ENCODE measurements at regions not wholly inside any gene's neighbourhood (a gene's known extent, or its start where the extent isn't known, plus 50 kb on each side); places are given as distances from the start of the nearest gene placed in this dataset.

DNA sequence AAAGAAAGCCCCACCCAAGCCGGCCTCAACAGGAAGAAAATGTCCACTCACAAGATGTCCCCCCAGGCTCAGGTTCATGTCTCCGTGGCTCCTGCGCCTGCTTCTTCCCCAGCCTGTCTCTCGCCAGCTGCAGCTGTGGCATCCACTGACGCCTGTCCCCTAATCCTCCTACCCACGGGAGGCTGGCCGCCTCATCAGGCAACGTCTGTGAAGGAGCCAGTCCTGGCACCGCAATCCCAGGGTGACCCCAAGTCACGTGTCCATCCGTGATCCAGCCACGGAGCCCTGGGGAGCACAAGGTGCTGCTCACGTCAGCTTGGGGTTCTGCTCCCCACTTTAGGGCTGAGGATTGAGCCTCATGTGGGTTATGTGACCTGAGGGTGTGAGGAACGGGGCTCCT is 640.3 kb downstream of the CDH26 start:
- intact Hi-C loops (cut with DNase I), result no loop called here
- H3K4me3 ChIP-seq, result no peak overlapping the region
- DNase-seq (no peak), ATAC-seq (no peak)
- 89 to 91% methylated on average over 14 of the region's 14 CpGs for WGBS, 2 donors
- no peaks in the 10 kb centered on the region for H3K36me3 ChIP-seq
- no peaks in the 10 kb centered on the region for H3K4me1 ChIP-seq
- H3K9me3 ChIP-seq, result no peaks in the 10 kb centered on the region
- no peak overlapping the region for H3K27ac ChIP-seq
- H3K27me3 ChIP-seq, result peaks cover 0 to 8% (median 0%) of the 10 kb centered on the region in 7 donors
- TF ChIP-seq, protein P1, sequence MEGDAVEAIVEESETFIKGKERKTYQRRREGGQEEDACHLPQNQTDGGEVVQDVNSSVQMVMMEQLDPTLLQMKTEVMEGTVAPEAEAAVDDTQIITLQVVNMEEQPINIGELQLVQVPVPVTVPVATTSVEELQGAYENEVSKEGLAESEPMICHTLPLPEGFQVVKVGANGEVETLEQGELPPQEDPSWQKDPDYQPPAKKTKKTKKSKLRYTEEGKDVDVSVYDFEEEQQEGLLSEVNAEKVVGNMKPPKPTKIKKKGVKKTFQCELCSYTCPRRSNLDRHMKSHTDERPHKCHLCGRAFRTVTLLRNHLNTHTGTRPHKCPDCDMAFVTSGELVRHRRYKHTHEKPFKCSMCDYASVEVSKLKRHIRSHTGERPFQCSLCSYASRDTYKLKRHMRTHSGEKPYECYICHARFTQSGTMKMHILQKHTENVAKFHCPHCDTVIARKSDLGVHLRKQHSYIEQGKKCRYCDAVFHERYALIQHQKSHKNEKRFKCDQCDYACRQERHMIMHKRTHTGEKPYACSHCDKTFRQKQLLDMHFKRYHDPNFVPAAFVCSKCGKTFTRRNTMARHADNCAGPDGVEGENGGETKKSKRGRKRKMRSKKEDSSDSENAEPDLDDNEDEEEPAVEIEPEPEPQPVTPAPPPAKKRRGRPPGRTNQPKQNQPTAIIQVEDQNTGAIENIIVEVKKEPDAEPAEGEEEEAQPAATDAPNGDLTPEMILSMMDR (IDR thresholded peaks at IDR 0.05), result no peak

DNA sequence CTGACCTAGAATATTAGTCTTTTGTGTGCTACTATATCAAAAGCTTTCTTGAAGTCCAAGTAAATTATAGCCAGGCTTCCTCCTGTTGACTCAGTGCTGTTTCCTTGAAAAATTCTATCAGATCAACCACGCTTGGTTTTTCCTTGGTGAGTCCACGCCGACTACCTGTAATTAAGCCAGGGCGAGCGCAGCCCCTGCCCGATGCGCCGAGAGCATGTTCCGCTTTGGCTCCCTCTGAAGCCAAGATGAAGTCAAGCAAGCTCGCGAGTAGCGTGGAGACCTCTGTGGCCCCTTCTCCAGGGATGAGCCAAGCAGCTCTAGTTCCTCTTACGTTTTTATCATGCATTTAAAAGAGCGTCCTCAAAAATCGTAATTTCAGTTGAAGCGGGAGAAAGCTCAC is 641.2 kb downstream of the CDH26 start:
- 91 to 96% methylated on average over 16 of the region's 16 CpGs for WGBS, 2 donors
- Histone ChIP-seq H3K4me1 (no peaks in the 10 kb centered on the region), H3K4me3 (no peak overlapping the region), H3K27me3 (peaks cover 0 to 8% (median 0%) of the 10 kb centered on the region in 7 donors), H3K36me3 (no peaks in the 10 kb centered on the region), H3K27ac (no peak overlapping the region), H3K9me3 (no peaks in the 10 kb centered on the region)
- intact Hi-C loops (cut with DNase I), result loop anchor here in 1 of 10 donors (1.0 kb wide), 1 partner anchor 41 kb away; no protein-coding TSS in a partner anchor
- ATAC-seq (no peak), DNase-seq (no peak)
- TF ChIP-seq, protein P1 (IDR thresholded peaks at IDR 0.05), result no peak

DNA sequence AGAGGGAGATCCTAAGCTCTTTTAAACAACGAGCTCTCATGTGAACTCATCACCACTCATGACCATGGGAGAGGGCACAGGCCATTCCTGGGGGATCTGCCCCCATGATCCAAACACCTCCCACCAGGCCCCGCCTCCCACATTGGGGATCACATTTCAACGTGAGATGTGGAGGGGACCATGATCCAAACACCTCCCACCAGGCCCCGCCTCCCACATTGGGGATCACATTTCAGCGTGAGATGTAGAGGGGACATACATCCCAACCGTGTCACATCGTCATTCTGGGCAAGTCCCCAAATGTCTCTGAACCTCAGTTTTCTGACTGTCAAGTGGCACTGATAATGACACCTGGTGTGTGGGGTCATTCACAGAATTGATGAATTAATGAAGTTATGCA is 641.8 kb downstream of the CDH26 start:
- intact Hi-C loops (cut with DNase I), result no loop called here

DNA sequence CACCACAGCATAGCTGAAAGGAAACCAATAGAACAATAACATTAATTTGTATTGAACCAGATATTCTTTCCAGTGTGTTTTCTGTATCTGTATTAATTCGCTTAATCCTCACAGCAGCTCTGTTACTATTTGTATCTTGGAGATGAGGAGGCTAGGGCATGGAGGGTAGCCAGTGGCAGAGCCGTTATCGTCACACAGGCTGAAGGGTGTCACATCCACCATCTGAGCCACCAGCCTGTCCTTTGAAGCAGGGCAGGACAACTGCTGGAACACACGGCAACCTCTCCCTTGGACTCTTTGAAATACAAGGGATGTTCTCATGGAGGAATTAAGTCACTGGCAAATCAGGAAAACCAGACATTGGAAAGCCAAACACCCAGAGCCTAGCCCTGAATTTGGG is 628.0 kb upstream of the CDH4 start:
- Histone ChIP-seq H3K4me1 (no peaks in the 10 kb centered on the region), H3K27ac (no peak overlapping the region), H3K36me3 (no peaks in the 10 kb centered on the region), H3K4me3 (no peak overlapping the region), H3K27me3 (peaks cover 0 to 32% (median 3%) of the 10 kb centered on the region in 7 donors), H3K9me3 (no peaks in the 10 kb centered on the region)
- DNase-seq (no peak), ATAC-seq (peak in 3 of 8 donors; percentile 57 to 77 (median 69))
- intact Hi-C loops (cut with DNase I), result no loop called here
- TF ChIP-seq, protein P1 (IDR thresholded peaks at IDR 0.05), result no peak
- WGBS, 2 donors, result 58 to 65% methylated on average over 4 of the region's 4 CpGs

More for the DNA sequence above, 641.8 kb downstream of the CDH26 start:
- no peaks in the 10 kb centered on the region for H3K4me1 ChIP-seq
- no peaks in the 10 kb centered on the region for H3K36me3 ChIP-seq
- H3K27ac ChIP-seq, result no peak overlapping the region
- DNase-seq (no peak), ATAC-seq (no peak)
- 76 to 81% methylated on average over 7 of the region's 7 CpGs for WGBS, 2 donors
- peaks cover 0 to 8% (median 0%) of the 10 kb centered on the region in 7 donors for H3K27me3 ChIP-seq
- no peak overlapping the region for H3K4me3 ChIP-seq
- TF ChIP-seq, protein P1 (IDR thresholded peaks at IDR 0.05), result no peak
- no peaks in the 10 kb centered on the region for H3K9me3 ChIP-seq

All from heart right ventricle (tissue), 16 donors.